A673 (cell line): ENCODE measurements at regions not wholly inside any gene's neighbourhood (a gene's known extent, or its start where the extent isn't known, plus 50 kb on each side); places are given as distances from the start of the nearest gene placed in this dataset.

Experiments used
- CTCF ChIP-seq: fragments of 300-800, 200-600 bp; sonication (generic); conservative IDR thresholded peaks from 2 replicates; pipeline ENCODE4 v1.5.1; 2017; ENCODE audit warnings: low read depth, mild to moderate bottlenecking, antibody characterized with exemption, low read length, moderate library complexity, mixed read lengths
- EZH2 ChIP-seq: fragments of 200-600 bp; sonication (generic); IDR thresholded peaks from 2 replicates; pipeline ENCODE4 v1.6.1; 2017; ENCODE audit warnings: borderline replicate concordance, low read depth, mild to moderate bottlenecking, mixed read lengths, antibody characterized with exemption, low read length; ENCODE audit not compliant: poor library complexity, severe bottlenecking

GRCh38 chr7:18226598-18226997 lies 199.0 kb upstream of the PRPS1L1 start:
- no peak for TF ChIP-seq CTCF
- no peak for TF ChIP-seq EZH2
